ELR (cell line): ENCODE measurements at regions not wholly inside any gene's neighbourhood (a gene's known extent, or its start where the extent isn't known, plus 50 kb on each side); places are given as distances from the start of the nearest gene placed in this dataset.
"Not testable (repeated sequence)": the region's sequence is repeated elsewhere in the genome, so short reads cannot be mapped to it uniquely, and the experiment has no call there.

Source experiments
- DNase-seq: peaks from one replicate; pipeline ENCODE4 v3.0.0-alpha.2; 2015; ENCODE audit warnings: low read depth

DNA sequence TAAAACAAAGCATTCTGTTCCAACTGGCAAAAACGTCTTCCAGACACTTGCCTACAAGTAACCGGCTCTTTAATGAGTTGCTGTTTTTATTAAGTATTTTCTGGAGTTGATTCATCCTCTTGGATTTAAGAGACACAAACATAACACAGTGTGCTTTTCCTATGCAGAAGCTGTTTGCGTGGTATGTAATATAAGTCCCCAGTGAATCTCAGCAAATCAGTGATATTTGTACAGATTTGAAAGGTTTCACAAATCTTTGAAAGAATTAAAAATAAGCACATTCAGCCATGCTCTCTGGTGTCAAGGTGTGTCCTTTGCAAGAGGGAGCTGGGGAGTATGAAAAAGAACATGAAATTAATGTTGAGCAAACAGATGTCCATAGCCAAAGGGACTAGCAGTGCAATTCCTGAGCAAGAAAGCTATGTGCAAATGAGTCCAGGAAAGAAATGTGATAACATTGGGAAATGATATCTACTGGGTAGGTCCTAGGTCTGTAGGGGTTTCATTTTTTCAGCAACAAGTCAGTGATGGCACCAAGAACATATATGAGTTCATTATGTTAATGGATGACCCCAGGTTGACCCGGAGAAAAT is 170.1 kb upstream of the PHACTR1 start:
- no peak for DNase-seq

DNA sequence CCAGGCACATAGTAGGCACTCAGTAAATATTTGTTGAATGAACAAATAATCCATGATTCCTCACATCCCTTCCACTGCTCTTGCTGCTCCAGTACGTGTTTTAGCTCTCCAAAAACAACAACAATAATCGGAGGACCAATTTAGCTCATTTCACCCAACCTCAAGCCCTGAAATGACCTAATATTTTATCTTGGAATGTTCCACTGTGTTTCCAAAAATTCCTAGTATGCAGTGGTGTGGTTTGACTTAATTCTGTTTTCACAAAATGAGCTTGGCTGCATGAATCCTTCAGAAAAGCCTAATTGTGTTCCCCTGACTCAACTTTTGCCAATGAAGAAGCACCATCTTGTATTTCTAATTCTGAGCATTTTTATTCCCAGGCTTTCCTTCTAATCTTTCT is 168.0 kb upstream of the PHACTR1 start:
- peak; percentile 9 for DNase-seq

DNA sequence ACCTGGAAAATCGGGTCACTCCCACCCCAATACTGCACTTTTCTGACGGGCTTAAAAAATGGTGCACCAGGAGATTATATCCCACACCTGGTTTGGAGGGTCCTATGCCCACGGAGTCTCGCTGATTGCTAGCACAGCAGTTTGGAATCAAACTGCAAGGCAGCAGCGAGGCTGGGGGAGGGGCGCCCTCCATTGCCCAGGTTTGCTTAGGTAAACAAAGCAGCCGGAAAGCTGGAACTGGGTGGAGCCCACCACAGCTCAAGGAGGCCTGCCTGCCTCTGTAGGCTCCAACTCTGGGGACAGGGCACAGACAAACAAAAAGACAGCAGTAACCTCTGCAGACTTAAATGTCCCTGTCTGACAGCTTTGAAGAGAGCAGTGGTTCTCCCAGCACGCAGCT is 167.1 kb upstream of the PHACTR1 start:
- not testable (repeated sequence) for DNase-seq

DNA sequence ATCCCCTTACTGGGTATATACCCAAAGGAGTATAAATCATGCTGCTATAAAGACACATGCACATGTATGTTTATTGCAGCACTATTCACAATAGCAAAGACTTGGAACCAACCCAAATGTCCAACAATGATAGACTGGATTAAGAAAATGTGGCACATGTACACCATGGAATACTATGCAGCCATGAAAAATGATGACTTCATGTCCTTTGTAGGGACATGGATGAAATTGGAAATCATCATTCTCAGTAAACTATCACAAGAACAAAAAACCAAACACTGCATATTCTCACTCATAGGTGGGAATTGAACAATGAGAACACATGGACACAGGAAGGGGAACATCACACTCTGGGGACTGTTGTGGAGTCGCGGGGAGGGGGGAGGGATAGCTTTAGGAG is 161.7 kb upstream of the PHACTR1 start:
- DNase-seq: not testable (repeated sequence)

GRCh38 chr6:12555267-12555666 is 161.3 kb upstream of the PHACTR1 start:
- DNase-seq: peak; percentile 67

GRCh38 chr6:12555781-12556180 is 160.8 kb upstream of the PHACTR1 start:
- no peak for DNase-seq

GRCh38 chr6:12557765-12558164 is 158.8 kb upstream of the PHACTR1 start:
- DNase-seq: no peak

DNA sequence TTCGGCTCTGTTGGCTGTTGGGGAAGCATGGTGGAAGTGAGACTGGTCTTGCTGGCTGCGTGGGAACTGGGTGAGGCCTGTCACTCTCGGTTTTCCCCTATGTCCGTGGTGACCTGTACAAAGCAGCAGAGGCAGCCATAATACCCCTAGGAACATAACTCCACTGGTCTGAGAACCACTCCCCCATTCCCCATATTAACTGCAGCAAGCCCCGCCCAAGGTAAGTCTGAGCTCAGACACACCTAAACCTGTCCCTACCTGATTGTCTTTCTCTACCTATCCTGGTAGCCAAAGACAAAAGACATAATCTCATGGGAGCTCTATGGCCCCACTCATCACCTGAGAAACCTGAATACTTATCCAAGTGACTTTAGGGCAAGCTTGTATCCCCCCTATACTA is 156.3 kb upstream of the PHACTR1 start:
- no peak for DNase-seq

DNA sequence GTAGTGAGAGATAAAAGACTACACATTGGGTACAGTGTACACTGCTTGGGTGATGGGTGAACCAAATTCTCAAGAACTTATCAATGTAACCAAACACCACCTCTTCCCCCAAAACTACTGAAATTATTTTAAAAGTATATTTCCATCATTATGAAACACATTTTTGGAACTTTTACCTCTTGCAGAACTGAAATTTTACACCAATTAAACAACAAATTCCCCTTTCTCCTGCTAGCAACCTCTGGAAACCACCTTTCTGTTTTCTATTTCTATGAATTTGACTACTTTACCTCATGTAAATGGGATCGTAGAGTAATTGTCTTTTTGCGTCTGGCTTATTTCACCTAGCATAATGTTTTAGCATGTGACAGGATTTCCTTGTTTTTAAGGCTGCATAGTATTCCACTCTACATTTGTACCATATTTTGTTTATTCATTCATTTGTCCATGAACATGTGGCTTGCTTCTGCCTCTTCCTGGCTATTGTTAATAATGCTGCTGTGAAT is 149.9 kb upstream of the PHACTR1 start:
- no peak for DNase-seq

DNA sequence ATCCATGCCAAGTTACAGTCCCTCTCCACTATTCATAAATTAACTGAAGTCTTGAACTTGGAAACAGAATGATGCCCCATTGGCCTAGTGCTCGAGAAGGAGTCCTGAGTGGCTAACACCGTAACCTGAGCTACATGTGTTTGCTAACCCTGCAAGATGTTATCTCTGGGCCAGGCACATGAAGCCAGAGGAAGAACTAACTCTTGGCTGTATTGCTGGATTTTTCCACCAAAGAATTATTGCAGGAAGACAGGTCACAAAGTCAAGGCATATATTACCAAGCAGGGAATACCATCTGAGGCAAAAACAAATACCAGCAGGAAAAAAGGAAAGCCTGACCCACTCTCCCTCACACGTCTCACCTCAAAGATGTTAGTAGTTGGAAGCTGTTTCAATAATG is 148.9 kb upstream of the PHACTR1 start:
- no peak for DNase-seq

GRCh38 chr6:12569646-12570045 is 146.9 kb upstream of the PHACTR1 start:
- DNase-seq: no peak

DNA sequence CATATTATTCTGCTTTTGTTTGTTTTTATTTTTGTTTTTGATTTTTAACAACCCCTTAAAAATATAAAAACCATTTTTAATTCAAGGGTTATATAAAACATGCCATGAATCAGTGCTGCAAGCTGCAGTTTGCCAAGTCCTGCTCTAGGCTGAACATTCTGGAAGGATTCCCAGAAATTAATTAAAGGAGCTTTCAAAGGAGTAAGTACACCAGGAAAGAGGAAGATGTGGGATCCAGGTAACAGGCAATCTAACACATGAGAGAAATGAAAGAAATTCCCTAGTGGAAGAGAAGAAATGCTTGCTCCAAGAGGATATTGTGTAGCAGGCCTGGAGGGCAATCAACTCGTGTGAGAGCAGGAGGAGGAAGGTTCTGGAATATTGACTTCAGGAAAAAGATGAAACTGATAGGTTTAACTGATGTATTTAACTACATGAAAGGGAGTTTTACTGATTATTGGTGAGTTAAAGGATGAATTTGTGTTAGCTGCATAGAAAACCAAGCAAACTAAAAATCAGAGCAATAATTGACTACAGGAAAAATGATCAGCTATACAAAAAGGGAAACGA is 146.0 kb upstream of the PHACTR1 start:
- DNase-seq: peak; percentile 28

DNA sequence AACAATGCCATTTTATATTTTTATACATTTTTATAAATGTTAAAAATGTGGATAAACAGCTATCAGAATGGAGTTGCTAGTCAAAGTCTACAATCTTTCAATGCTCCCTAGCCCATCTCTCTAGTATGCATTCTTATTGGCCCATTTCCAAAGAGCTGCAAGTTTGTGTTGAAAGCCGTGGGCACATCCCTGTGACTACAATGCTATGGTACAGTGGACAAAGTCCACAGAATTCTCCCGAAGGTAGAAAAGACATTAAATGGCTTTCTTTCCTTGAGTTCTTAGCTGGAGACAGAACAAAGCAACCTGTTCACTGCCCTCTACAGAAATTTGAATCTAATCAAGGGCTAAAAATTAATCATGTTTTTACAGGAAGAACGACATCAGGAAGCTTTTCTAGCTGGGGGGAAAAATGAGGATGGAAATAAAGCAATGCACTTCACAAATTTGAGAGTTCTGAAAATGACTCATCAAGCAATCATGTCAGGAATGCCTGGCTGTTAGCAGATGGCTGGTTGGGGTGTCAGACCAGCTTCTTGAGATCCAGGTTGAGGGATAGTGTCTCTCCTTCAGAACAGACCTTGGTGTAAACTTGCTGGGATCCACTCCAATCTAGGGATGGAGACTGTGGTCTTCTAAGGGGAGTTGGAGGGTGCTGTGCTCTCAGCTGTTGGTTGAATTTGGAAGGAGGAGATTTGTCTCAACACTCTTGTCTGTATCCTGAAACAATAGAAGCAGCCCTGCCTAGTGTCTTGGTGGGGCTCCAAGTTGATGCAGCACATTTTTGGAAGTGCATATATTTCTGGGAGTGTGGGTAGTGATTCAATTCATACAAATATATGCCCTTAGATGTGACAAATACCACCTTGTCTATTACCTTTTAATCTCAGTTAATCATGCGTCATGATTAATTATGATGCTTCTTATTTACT is 143.4 kb upstream of the PHACTR1 start:
- peak; percentile 93 for DNase-seq

GRCh38 chr6:12575961-12576360 is 140.6 kb upstream of the PHACTR1 start:
- DNase-seq: no peak

DNA sequence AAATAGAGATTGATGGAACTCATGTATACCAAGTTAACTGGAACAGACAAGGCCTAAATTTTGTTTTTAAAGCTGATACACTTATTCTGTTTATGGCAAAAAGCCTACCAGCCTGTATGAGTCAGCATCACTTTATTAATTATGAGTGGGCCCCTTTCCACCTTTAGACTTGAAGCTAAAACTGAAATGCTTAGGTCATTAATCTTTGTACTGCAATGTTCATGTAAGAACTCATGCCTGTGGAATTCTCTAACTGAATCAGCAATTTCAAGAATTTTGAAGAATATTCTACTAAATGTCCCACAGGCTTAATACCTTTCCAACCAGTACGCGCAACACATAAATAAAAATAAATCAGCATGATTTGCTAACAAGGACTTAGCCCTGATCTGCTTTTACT is 140.2 kb upstream of the PHACTR1 start:
- peak; percentile 88 for DNase-seq

- DNase-seq: peak; percentile 23
Observed at GRCh38 chr6:12577124-12577850, 139.3 kb upstream of the PHACTR1 start.

DNA sequence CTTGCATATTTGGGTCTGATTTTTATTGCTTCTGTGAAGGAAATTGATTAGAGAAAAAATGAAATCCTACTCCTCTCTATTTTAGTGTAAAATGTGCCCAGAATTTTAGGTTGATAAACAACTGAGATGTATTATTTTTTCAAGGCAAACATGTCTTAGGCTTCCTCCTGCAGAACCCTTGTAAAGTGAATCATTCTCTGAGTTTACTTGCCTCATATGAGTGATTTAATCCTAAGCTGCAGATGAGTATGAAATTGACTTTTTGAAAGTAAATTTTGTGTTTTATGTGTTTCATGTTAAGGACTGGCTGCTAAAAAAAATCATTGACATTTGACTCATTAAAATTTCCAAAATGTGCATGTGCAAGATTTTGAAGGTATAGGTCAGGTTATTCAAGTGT is 138.5 kb upstream of the PHACTR1 start:
- DNase-seq: peak; percentile 55

DNA sequence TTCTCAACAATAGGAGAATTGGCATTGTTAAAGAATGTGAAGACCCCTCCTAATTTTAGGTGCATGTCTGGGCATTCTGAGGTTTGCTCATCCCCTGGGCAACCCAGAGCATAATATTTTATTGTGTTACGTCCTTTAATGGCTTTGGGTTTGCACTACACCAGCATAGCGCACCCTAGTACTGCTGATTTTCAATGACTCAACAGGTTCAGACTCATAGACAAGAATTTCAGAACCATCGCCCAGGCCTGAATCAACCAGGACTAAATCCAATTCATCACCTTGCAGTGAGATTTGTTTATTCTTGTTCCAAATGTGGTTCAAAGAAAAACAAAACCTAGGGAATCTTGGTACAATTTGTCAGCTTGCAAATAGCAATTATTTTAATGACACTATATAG is 137.8 kb upstream of the PHACTR1 start:
- peak; percentile 89 for DNase-seq

DNA sequence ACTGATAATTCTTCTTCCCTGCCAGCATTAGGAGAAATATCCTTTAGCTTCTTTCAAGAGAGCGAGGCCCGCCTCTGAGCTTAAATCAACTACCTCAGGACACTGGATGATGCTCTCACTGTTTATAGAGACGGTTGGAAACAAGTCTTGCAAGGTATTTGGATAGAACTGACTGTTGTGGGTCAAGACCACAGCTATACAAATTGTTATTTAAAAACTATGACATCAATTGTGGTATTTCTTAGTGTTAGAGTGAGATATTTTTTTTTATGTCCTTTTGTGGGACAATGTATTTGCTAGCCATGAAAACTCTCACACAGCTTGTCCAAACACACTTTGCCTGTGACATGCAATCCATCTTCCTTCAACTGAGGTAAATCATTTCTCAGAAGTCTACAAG is 136.3 kb upstream of the PHACTR1 start:
- no peak for DNase-seq

- DNase-seq: no peak
Observed at GRCh38 chr6:12582421-12583110, 134.0 kb upstream of the PHACTR1 start.

- no peak for DNase-seq
Observed at GRCh38 chr6:12584631-12585405, 131.7 kb upstream of the PHACTR1 start.
